Glomerular endothelial cell (primary cell): ENCODE measurements at regions not wholly inside any gene's neighbourhood (a gene's known extent, or its start where the extent isn't known, plus 50 kb on each side); places are given as distances from the start of the nearest gene placed in this dataset.
"Not testable (repeated sequence)": the region's sequence is repeated elsewhere in the genome, so short reads cannot be mapped to it uniquely, and the experiment has no call there.

Experiments
- DNase-seq: peaks from one replicate; pipeline ENCODE4 v3.0.0-alpha.2; 2011; ENCODE audit warnings: low read depth, low spot score; ENCODE audit errors: extremely low read depth

GRCh38 chr3:176651622-176652021, 545.7 kb downstream of the TBL1XR1 start:
- no peak for DNase-seq

- DNase-seq, result no peak
Measured at GRCh38 chr3:176650478-176650877, 546.8 kb downstream of the TBL1XR1 start.

- no peak for DNase-seq
Measured at GRCh38 chr3:176647987-176648386, 549.3 kb downstream of the TBL1XR1 start.

- no peak for DNase-seq
Measured at GRCh38 chr3:176633511-176633910, 563.8 kb downstream of the TBL1XR1 start.

- no peak for DNase-seq
Measured at GRCh38 chr3:176632925-176633324, 564.4 kb downstream of the TBL1XR1 start.

- no peak for DNase-seq
Measured at GRCh38 chr3:176631165-176631564, 566.1 kb downstream of the TBL1XR1 start.

GRCh38 chr3:176628101-176628639, 569.1 kb downstream of the TBL1XR1 start:
- DNase-seq, result no peak

- DNase-seq, result no peak
Measured at GRCh38 chr3:176623468-176624150, 573.7 kb downstream of the TBL1XR1 start.

- DNase-seq, result no peak
Measured at GRCh38 chr3:176619833-176620232, 577.4 kb downstream of the TBL1XR1 start.

- no peak for DNase-seq
Measured at GRCh38 chr3:176615826-176616225, 581.5 kb downstream of the TBL1XR1 start.

- DNase-seq, result no peak
Measured at GRCh38 chr3:176611703-176612102, 585.6 kb downstream of the TBL1XR1 start.

GRCh38 chr3:176609361-176609760, 587.9 kb downstream of the TBL1XR1 start:
- DNase-seq, result no peak

GRCh38 chr3:176605553-176605952, 591.7 kb downstream of the TBL1XR1 start:
- DNase-seq, result not testable (repeated sequence)

- no peak for DNase-seq
Measured at GRCh38 chr3:176595307-176595706, 602.0 kb downstream of the TBL1XR1 start.

GRCh38 chr3:176590722-176591121, 606.6 kb downstream of the TBL1XR1 start:
- DNase-seq, result no peak

- no peak for DNase-seq
Measured at GRCh38 chr3:176587089-176587488, 610.2 kb downstream of the TBL1XR1 start.

GRCh38 chr3:176584413-176585176, 612.7 kb downstream of the TBL1XR1 start:
- no peak for DNase-seq

- DNase-seq, result no peak
Measured at GRCh38 chr3:176583956-176584355, 613.3 kb downstream of the TBL1XR1 start.

- no peak for DNase-seq
Measured at GRCh38 chr3:176581589-176581988, 615.7 kb downstream of the TBL1XR1 start.

GRCh38 chr3:176579711-176580185, 617.5 kb downstream of the TBL1XR1 start:
- no peak for DNase-seq

- no peak for DNase-seq
Measured at GRCh38 chr3:176578316-176578715, 619.0 kb downstream of the TBL1XR1 start.

- DNase-seq, result no peak
Measured at GRCh38 chr3:176577447-176577846, 619.8 kb downstream of the TBL1XR1 start.
